Stimulated activated CD8-positive, alpha-beta memory T cell treated with anti-CD3 and anti-CD28 coated beads, Interleukin-7, amount 100 ng/mL, for 1 hour (primary cell): ENCODE measurements at regions not wholly inside any gene's neighbourhood (a gene's known extent, or its start where the extent isn't known, plus 50 kb on each side); places are given as distances from the start of the nearest gene placed in this dataset.

Experiments used
- DNase-seq, 2 donors: peaks; one replicate each; pipeline ENCODE4 v3.0.0-alpha.2; 2020; ENCODE audit warnings: low read depth in 2 of 2

DNA sequence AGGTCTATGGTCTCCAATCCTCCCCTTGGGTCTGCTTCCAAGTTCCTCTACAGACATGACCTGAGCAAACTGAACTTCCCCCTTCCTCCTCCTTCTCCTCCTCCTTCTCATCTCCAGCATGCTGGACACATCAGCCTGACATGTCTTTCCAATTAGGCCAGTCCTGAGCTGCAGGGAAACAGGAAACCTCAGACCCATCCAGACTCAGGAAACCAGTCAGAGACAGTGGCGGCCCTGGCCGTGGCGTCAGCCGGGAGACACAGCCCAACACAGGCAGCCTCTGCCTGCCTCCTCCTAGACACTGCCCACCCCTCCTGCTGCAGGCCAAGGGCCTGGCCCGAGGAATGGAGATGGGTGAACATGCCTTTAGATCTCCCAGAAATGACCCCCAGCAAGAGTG, 468.8 kb downstream of the BCL11B start:
- no peak for DNase-seq

DNA sequence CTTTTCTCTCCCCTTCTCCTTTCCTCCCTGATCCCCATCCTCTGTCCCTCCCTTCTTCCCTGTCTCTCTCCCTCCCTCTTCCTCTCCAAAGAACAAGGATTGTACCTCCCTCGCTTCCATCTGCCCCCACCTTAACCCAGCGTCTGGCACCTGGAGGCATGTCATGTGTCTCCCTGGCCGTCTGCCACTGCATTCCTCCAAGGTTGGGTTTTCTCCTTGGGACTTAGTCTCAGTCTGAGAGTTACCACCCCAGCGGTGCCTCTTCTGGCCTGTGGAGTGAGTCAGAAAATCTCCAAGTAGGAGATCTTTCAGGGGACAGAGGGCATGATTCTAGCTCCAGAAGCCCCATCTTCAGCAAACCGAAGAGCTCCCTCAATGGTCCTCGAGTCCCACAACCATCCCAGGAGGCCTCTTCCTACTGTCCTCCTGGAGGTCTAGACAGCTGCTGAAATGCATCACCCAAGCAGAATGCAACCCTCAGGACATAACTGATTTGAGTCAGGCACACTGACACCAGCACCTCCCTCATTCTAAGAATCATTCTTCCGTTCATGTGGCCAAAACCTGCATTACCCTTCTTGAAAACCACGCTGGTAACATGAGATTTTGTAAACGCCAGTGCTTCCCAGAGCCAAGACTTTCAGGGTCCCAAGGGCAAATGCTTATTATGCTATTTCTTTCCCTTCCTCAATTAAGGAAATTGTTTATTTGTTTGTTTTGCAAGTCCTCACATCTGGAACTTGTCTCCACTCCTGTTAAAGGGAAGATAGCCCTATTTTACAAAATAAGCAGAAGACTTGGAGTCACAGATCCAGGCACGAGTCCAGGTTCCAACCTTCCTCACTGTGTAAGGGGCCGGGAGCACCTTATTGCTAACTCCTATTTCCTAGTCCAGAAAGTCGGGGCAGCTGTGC, 463.2 kb downstream of the BCL11B start:
- DNase-seq: no peak

DNA sequence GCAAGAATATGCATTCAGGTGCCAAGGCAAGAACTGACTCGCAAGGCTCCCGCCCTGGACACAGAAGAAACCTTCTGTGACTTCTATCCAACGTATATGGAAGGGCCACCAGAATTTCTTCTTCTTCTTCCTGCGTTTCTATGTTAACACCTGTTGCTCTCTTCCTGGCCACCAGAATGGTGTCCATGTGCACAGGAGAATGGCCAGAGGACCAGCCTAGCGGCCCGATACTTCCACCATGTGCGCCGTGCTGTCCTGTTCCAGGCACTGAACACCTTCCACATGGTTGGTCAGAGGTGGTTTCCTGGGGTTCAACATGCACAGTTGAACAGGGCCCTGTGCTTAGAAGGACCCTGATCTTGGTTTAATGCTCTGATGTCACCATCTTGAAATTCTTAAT, 455.8 kb downstream of the BCL11B start:
- no peak for DNase-seq

DNA sequence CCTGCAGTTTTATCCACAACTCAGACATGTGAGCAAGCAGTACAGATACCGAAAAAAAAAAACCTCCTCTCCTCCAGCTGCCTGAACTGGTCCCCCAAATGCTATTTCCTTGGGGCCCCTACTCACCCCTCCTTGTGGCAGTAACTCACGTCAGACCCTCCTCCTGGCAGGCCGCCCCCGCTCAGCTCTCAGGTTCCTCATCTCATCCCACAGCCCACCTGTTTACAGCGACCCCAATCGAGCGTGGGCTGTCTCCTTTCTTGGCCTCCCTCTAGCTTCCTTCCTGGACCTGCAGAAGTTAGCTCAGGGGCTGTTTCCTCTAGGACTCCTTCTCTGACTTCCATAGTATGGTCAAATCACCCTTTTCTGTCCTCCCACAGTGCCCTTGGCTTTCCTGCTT, 455.3 kb downstream of the BCL11B start:
- DNase-seq: no peak

GRCh38 chr14:98819132-98819866, 452.7 kb downstream of the BCL11B start:
- DNase-seq: no peak

GRCh38 chr14:98819867-98820206, 452.2 kb downstream of the BCL11B start:
- no peak for DNase-seq

GRCh38 chr14:98822917-98823316, 449.1 kb downstream of the BCL11B start:
- no peak for DNase-seq

DNA sequence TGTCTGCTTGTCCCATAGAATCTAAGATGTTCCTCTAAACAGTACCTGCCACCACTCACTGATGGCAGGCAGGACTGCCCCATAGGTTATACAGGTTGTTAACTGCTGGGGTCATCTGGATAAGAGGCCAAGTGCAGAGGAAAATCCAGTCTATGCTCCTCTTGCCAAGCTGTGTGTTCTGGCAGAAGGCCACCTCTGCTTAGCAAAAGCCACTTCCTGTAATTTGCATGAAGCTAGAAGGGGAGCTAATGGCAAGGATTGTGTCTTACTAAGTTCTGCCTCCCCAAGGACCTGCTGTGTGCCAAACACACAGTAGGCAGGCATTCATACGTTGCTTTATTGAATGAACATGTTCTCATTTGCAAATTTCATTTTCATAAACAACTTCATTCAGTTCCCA, 445.4 kb downstream of the BCL11B start:
- no peak for DNase-seq

- no peak for DNase-seq
Measured at GRCh38 chr14:98834119-98834518, 437.9 kb downstream of the BCL11B start.

- no peak for DNase-seq
Measured at GRCh38 chr14:98835051-98835824, 436.8 kb downstream of the BCL11B start.

GRCh38 chr14:98835825-98836100, 436.2 kb downstream of the BCL11B start:
- DNase-seq: no peak

DNA sequence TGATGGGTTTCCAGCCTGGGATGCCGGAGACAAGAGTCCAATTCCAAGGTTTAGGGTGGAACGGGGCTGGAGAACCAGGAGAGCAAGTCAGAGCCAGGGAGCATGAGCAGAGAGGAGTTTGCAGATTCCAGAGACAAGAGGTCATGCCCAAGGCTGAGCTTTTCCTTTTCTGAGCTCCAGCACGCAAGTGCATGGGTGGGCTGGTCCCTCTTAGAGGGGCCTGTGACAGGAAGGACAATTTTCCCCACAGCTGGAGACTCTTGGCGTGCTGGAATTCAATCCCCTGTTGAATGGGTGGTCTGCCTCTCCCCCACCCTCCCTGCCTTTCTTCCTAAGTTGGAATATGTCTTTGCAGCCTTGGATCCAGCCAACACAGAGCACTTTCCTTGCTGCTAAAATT, 431.9 kb downstream of the BCL11B start:
- DNase-seq: no peak

DNA sequence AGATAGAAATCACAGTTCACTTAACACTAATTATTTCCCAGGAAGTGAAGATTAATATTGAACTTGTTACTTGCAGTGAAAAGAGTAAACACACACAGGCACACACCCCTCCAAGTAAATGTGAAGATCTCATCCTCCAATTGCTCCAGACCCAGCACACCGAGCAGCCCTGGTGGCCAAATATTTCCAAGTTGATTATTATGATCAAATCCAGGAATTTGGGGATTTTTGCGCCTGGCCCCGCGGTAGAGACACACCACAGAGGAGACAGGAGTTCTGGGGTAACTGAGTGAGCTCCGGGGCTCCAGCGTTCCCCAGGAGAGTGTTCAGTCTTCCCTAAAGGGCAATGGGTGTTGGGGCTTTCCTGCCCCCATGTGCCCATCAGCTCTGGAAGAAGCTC, 431.5 kb downstream of the BCL11B start:
- DNase-seq: no peak

- no peak for DNase-seq
Measured at GRCh38 chr14:98844456-98844855, 427.5 kb downstream of the BCL11B start.

GRCh38 chr14:98847521-98848468, 424.2 kb downstream of the BCL11B start:
- DNase-seq: no peak

DNA sequence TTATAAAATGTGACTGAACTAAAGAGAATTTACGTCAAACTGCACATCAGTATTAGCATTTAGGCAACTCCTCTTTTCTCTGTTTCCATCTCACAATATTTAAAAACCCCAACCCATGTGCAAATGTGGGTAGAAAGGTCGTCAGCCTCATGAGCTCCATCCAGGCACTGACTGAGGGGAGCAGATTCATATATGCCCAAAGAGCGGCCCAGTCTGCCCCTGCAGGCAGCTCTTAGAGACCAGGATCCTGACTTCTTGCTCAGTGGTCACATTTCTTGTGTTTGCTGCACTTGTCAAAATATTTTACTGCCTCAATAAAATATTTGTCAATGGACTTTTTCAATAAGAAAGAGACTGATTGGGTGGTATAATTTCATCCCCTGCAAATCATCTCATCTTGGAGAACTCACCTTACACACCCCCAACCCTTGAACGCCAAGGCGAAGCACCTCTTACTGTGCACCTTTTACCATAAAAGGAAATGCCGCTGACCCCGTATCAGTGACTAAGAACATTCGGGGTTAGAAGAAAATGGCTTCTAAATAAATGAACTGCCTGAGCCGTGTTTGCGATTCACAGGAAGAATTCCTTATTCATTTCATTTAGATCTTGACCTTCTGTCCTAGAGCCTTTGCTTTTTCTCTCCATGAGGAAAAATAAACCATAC, 418.8 kb downstream of the BCL11B start:
- DNase-seq: no peak

GRCh38 chr14:98855926-98856715, 415.9 kb downstream of the BCL11B start:
- no peak for DNase-seq

- no peak for DNase-seq
Measured at GRCh38 chr14:98858158-98858557, 413.8 kb downstream of the BCL11B start.

DNA sequence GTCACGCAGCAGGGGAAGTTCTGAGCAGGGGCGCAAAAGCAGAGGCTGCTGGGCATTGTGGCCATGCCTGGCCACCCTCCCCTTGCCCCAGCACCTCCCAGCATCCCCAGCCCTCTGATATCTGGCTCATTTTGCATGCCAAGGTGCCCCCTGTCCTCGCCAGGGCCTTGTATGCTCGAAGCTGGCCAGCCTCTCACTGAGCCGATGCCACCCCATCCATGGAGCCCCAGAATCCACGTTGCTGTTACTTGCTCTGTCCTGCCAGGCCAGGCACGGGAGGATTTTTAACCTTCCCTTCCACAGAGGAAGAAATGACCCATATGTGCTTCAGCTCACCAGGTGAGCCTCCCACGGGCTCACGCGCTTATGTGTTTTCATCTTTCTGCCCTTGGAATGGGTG, 413.4 kb downstream of the BCL11B start:
- DNase-seq: no peak

GRCh38 chr14:98859301-98859700, 412.7 kb downstream of the BCL11B start:
- DNase-seq: no peak
